Kidney epithelial cell (primary cell): ENCODE measurements at regions not wholly inside any gene's neighbourhood (a gene's known extent, or its start where the extent isn't known, plus 50 kb on each side); places are given as distances from the start of the nearest gene placed in this dataset.

Source experiments
- DNase-seq: peaks from one replicate; pipeline ENCODE4 v3.0.0-alpha.2; 2010; ENCODE audit warnings: low read depth
- H3K27me3 ChIP-seq: 2 replicates; pipeline ENCODE4 v1.6.0; 2011; ENCODE audit warnings: low read length; ENCODE audit not compliant: control insufficient read depth, insufficient read depth
- H3K36me3 ChIP-seq: 2 replicates; pipeline ENCODE4 v1.5.1; 2011; ENCODE audit warnings: low read length; ENCODE audit not compliant: control insufficient read depth, insufficient read depth
- H3K4me3 ChIP-seq: 2 replicates; pipeline ENCODE4 v1.5.1; 2011; ENCODE audit warnings: low read depth, mild to moderate bottlenecking, control low read depth, low read length
- CTCF ChIP-seq: IDR thresholded peaks from 2 replicates; pipeline ENCODE4 v1.5.1; 2011; ENCODE audit warnings: mild to moderate bottlenecking, moderate library complexity, low read length, control low read depth, inconsistent platforms; ENCODE audit not compliant: insufficient read depth, poor library complexity, severe bottlenecking

GRCh38 chr13:78881751-78882150, 222.8 kb upstream of the OBI1 start:
- no peak for TF ChIP-seq CTCF
- DNase-seq = no peak
- Histone ChIP-seq H3K4me3 (no peak overlapping the region), H3K27me3 (no peaks in the 10 kb centered on the region), H3K36me3 (no peaks in the 10 kb centered on the region)

GRCh38 chr13:78881054-78881453, 222.1 kb upstream of the OBI1 start:
- no peaks in the 10 kb centered on the region for H3K27me3 ChIP-seq
- DNase-seq = no peak
- no peak overlapping the region for H3K4me3 ChIP-seq

GRCh38 chr13:78876915-78877549, 218.1 kb upstream of the OBI1 start:
- no peak for TF ChIP-seq CTCF
- no peak for DNase-seq

More at GRCh38 chr13:78881054-78881453, 222.1 kb upstream of the OBI1 start:
- no peaks in the 10 kb centered on the region for H3K36me3 ChIP-seq
- no peak for TF ChIP-seq CTCF

GRCh38 chr13:78875792-78876580, 217.0 kb upstream of the OBI1 start:
- no peak for TF ChIP-seq CTCF
- H3K4me3 ChIP-seq = no peak overlapping the region
- no peaks in the 10 kb centered on the region for H3K27me3 ChIP-seq
- H3K36me3 ChIP-seq = no peaks in the 10 kb centered on the region
- no peak for DNase-seq

More at GRCh38 chr13:78876915-78877549, 218.1 kb upstream of the OBI1 start:
- Histone ChIP-seq H3K27me3 (no peaks in the 10 kb centered on the region), H3K36me3 (no peaks in the 10 kb centered on the region), H3K4me3 (no peak overlapping the region)

GRCh38 chr13:78868991-78869390, 210.0 kb upstream of the OBI1 start:
- no peak for DNase-seq

More at GRCh38 chr13:78868991-78869390, 210.0 kb upstream of the OBI1 start:
- Histone ChIP-seq H3K36me3 (no peaks in the 10 kb centered on the region), H3K27me3 (no peaks in the 10 kb centered on the region), H3K4me3 (no peak overlapping the region)
- TF ChIP-seq CTCF = no peak
